ENCODE measurements at regions not wholly inside any gene's neighbourhood (a gene's known extent, or its start where the extent isn't known, plus 50 kb on each side); places are given as distances from the start of the nearest gene placed in this dataset.

DNA sequence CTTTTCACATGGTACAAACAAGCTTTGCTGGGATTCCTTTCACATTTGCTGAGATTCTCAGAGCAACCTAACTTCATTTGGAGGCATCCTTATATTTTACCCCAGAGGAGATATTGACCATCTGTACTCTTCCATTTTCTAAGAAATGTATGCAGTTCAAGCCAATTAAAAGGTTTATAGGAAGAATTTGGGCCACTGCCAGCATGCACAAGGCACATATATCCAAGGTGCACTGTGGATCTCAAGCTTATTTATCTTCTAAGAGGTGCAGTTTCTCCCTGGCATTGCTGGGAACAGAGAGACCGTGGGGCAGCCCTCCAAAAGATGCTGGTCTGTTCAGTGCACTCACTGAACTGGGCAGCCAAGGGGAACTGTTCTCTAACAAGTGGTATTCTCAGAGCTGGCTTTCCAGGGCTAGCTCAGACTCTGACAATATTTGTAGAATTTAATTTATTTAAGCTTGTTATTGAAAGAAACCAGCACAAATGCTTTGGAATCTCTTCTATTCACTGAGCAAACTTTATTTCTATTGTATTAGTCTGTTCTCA, 213.3 kb downstream of the TENT4A start (continued):
- TF ChIP-seq, protein P1, sequence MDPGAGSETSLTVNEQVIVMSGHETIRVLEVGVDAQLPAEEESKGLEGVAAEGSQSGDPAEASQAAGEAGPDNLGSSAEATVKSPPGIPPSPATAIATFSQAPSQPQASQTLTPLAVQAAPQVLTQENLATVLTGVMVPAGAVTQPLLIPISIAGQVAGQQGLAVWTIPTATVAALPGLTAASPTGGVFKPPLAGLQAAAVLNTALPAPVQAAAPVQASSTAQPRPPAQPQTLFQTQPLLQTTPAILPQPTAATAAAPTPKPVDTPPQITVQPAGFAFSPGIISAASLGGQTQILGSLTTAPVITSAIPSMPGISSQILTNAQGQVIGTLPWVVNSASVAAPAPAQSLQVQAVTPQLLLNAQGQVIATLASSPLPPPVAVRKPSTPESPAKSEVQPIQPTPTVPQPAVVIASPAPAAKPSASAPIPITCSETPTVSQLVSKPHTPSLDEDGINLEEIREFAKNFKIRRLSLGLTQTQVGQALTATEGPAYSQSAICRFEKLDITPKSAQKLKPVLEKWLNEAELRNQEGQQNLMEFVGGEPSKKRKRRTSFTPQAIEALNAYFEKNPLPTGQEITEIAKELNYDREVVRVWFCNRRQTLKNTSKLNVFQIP (CRISPR knock-in tag; IDR thresholded peaks at IDR 0.05; ENCODE audit: borderline replicate concordance, low read depth) = no peak
- TF ChIP-seq ARNTL (CRISPR knock-in tag; IDR thresholded peaks at IDR 0.05; ENCODE audit: borderline replicate concordance, low read depth) (no peak), SNAI2 (CRISPR knock-in tag; IDR thresholded peaks at IDR 0.05) (no peak), ZFP30 (CRISPR knock-in tag; IDR thresholded peaks at IDR 0.05) (no peak)

- TF ChIP-seq OSR1 (CRISPR knock-in tag; IDR thresholded peaks at IDR 0.05) = no peak
- no peak for TF ChIP-seq ZC3H10 (CRISPR knock-in tag; IDR thresholded peaks at IDR 0.05)
- no peak for TF ChIP-seq CREB5 (CRISPR knock-in tag; IDR thresholded peaks at IDR 0.05; ENCODE audit: low read depth)
- TF ChIP-seq CSRNP3 (CRISPR knock-in tag; IDR thresholded peaks at IDR 0.05) = no peak
- TF ChIP-seq, protein P2, sequence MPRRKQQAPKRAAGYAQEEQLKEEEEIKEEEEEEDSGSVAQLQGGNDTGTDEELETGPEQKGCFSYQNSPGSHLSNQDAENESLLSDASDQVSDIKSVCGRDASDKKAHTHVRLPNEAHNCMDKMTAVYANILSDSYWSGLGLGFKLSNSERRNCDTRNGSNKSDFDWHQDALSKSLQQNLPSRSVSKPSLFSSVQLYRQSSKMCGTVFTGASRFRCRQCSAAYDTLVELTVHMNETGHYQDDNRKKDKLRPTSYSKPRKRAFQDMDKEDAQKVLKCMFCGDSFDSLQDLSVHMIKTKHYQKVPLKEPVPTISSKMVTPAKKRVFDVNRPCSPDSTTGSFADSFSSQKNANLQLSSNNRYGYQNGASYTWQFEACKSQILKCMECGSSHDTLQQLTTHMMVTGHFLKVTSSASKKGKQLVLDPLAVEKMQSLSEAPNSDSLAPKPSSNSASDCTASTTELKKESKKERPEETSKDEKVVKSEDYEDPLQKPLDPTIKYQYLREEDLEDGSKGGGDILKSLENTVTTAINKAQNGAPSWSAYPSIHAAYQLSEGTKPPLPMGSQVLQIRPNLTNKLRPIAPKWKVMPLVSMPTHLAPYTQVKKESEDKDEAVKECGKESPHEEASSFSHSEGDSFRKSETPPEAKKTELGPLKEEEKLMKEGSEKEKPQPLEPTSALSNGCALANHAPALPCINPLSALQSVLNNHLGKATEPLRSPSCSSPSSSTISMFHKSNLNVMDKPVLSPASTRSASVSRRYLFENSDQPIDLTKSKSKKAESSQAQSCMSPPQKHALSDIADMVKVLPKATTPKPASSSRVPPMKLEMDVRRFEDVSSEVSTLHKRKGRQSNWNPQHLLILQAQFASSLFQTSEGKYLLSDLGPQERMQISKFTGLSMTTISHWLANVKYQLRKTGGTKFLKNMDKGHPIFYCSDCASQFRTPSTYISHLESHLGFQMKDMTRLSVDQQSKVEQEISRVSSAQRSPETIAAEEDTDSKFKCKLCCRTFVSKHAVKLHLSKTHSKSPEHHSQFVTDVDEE (CRISPR knock-in tag; IDR thresholded peaks at IDR 0.05) = no peak
- no peak for TF ChIP-seq TOX (CRISPR knock-in tag; IDR thresholded peaks at IDR 0.05; ENCODE audit: borderline replicate concordance)
- TF ChIP-seq ZFP30 (CRISPR knock-in tag; IDR thresholded peaks at IDR 0.05) = no peak
- TF ChIP-seq, protein P3, sequence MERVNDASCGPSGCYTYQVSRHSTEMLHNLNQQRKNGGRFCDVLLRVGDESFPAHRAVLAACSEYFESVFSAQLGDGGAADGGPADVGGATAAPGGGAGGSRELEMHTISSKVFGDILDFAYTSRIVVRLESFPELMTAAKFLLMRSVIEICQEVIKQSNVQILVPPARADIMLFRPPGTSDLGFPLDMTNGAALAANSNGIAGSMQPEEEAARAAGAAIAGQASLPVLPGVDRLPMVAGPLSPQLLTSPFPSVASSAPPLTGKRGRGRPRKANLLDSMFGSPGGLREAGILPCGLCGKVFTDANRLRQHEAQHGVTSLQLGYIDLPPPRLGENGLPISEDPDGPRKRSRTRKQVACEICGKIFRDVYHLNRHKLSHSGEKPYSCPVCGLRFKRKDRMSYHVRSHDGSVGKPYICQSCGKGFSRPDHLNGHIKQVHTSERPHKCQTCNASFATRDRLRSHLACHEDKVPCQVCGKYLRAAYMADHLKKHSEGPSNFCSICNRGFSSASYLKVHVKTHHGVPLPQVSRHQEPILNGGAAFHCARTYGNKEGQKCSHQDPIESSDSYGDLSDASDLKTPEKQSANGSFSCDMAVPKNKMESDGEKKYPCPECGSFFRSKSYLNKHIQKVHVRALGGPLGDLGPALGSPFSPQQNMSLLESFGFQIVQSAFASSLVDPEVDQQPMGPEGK (CRISPR knock-in tag; IDR thresholded peaks at IDR 0.05; ENCODE audit: borderline replicate concordance) = no peak
- TF ChIP-seq ZNF70 (CRISPR knock-in tag; IDR thresholded peaks at IDR 0.05) = no peak
- no peak for TF ChIP-seq CSDC2 (CRISPR knock-in tag; IDR thresholded peaks at IDR 0.05)
- ATAC-seq = no peak
Observed at GRCh38 chr5:6936031-6936430, 222.8 kb downstream of the TENT4A start.

DNA sequence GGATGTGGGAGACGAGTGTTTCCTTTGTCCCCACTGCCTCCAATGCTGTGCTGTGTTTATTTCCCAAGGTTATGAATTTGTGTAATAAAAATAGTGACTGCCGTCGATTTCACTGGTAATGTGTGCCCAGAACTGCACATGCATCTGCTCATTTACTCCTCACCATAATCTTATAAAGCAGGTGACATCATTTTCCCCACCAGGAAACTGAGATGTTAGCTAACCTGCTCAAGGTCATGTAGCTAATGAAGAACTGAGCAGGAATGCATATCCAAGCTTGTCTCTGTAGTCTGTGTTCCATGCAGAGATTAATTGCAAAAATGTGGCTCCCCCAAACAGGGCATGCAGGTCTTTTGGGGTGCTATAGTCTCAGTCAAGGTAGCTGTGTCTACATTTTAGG, 224.4 kb downstream of the TENT4A start:
- ATAC-seq = no peak
- TF ChIP-seq ZNF565 (CRISPR knock-in tag; conservative IDR thresholded peaks at IDR 0.05; ENCODE audit: low read depth) = no peak
- TF ChIP-seq, protein P2 (CRISPR knock-in tag; IDR thresholded peaks at IDR 0.05) = no peak

GRCh38 chr5:6941631-6942030, 228.4 kb downstream of the TENT4A start:
- no peak for TF ChIP-seq BACH2 (CRISPR knock-in tag; IDR thresholded peaks at IDR 0.05; ENCODE audit: borderline replicate concordance)
- no peak for TF ChIP-seq ZNF70 (CRISPR knock-in tag; IDR thresholded peaks at IDR 0.05)
- TF ChIP-seq CSDC2 (CRISPR knock-in tag; IDR thresholded peaks at IDR 0.05) = no peak
- no peak for TF ChIP-seq TCF4 (CRISPR knock-in tag; IDR thresholded peaks at IDR 0.05; ENCODE audit: borderline replicate concordance)
- TF ChIP-seq CREB5 (CRISPR knock-in tag; IDR thresholded peaks at IDR 0.05; ENCODE audit: low read depth) = no peak
- ATAC-seq = no peak
